GF-D8 (cell line): ENCODE measurements at regions not wholly inside any gene's neighbourhood (a gene's known extent, or its start where the extent isn't known, plus 50 kb on each side); places are given as distances from the start of the nearest gene placed in this dataset.

Source experiments
- DNase-seq: peaks from one replicate; lab custom pipeline; 2025; lab: John Stamatoyannopoulos, UW

DNA sequence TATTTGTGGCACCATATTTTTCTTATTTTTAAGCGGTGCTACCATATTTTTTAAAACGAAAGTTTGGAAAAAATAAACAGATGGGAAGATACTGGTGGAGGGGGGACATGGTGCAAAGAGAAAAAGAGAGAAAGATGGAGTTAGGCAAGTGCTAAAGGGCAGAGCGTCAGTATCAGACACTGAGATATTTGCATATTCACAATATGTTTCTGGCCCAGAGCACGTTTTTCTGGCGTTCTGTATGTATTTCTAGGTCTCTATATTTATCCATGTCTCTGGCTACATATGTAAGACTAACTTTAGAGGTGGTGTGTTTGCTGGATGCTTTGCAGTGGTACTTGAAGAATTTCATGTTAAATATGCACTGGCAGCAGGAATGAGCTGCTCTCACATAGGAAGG is 414.0 kb downstream of the TLE4 start:
- DNase-seq, result no peak

DNA sequence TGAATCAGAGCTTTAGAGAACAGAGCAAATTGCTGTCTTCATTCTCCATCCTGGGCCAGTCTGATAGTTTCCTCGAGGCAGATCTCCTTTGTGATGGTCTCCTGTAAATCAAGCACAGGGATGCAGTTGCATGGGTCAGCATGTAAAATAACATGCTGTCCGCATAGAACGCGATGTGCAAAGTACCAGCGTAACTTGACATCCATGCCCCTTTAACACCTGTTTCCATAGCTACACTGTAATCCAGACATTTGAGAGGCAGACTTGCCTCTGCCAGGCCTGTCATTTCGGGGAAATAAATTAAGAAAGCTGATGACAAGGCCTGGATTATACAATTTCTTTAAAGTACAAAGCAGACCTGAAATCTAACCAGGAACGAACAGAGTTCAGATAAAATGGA is 413.5 kb downstream of the TLE4 start:
- DNase-seq, result no peak

DNA sequence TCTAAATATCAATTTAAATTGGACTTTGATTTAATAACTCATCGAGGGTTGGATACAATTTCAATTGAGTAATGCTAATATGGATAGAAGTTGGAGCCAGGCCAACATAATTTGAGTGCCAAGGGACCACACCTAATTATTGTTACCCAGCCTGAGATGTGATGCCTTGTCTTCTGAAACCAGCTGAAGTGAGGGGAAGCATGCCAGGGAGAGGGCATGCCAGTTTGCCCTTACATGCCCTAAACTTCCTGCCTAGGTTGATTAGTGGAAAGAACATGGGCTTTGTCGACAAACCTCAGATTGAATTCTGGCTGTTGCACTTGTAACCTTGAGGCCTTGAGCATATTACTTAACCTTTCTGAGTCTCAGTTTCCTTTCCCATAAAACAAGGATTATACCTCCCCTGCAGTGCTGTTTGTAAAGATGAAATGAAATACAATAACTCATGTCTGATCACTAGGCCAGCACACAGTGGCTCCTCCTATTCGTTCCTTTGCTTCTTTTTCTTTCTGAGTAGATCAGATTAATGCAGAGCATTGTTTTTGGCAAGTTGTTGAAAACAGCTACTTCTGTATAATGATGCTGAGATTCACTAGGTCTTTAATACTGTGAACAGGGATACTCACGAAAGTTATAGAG is 412.8 kb downstream of the TLE4 start:
- no peak for DNase-seq

DNA sequence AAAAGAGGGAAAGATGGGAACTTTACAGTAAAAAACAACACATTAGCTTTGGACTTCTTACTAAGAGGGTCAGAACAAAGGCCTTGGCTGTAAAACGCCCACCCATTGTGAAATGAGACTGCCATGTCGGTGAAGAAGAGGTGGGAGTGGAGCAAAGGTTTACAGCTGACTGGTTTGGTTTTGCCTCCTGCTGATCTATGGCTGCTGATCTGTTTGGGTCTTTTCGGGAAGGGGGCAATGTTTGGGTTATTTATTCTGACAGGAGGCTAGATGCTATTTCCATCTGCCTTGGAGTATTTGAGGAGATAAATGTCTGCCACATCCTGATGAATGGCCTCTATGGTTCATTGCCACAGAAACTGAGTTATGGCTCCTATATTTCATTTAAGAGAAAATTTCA is 408.7 kb downstream of the TLE4 start:
- DNase-seq, result no peak

DNA sequence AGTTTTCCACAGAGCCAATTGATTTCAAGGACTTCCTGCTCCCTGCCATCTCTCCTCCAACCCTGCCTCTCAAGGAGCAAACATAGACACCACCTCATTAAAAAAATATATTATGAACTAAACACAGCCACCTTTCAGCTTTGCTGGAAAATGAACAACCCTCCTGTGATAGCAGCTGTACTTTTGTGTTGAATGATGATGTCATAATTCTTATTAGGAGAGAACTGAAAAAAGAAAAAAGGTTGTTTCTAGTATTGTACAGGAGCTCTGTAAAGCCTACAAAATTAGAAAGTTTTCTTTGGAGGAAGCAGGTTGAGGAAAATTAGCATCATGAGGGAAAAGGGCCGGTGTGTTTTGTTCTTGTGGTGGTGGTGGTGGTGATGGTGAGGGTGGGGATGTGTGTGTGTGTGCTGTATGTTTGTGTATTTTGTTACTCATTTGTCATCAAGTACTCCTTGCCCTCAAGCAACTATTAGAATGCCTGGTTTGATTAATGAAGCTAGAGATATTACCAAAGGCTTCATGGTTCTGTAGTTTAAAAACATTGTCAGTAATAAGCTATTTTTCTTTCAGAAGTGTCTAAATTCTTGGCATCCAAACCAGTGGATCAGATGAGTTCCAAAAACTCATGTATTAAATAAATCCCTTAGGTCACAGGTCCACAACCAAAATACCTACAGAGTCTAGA is 405.9 kb downstream of the TLE4 start:
- DNase-seq, result no peak

DNA sequence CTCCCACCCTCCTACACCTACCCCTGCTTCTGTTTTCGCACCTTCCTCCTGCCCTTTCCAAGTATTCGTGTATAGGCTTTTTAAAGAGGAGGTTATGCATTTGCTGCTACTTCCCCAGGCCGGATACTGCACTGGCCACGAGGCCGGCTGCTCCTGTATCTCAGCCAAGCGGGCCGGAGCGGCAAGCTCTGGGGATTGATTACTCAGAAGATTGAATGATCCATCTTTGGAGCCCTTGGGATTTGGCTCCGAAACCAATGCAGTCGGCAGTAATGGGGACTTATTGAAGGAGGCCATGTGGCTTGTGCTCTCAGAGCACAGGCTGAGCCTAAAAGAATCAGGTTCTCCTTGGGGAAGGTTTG is 405.3 kb downstream of the TLE4 start:
- DNase-seq, result no peak

DNA sequence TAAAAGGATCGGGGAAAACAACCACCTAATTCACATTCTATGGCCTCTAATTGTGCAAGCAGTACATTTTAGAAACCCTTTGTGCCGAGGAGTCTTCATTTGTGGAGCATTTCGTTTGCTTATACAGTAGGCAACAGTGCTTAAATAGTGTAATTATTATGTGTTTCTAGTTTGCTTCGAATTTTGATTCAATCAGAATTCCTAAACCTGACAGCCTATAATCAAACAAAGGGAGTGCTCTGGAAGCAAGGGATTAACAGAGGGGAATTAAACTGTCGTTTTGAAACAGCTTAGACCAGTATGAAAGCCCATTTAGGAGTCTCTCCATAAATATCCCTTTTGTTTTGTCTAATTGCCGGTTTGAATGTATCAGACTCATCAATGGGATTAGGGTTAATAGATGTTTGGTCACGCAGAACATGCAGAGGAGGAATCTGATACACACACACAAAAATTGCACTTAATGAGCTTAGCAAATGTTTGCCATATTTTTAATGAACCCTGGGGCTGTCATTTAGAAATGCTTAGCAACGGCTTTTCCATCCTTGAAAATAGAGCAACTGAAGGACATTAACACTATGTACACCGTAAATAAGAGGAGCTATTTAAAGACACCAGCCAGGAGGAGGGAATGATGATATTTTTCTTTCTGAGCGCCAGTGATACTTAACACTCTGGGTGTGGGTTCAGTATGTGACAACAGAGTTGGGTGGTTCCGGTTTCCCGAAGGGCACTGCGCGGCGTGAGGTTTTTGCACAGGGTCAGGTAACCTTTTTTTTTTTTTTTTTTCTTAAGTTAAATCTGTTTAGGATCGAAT is 404.7 kb downstream of the TLE4 start:
- DNase-seq, result no peak

DNA sequence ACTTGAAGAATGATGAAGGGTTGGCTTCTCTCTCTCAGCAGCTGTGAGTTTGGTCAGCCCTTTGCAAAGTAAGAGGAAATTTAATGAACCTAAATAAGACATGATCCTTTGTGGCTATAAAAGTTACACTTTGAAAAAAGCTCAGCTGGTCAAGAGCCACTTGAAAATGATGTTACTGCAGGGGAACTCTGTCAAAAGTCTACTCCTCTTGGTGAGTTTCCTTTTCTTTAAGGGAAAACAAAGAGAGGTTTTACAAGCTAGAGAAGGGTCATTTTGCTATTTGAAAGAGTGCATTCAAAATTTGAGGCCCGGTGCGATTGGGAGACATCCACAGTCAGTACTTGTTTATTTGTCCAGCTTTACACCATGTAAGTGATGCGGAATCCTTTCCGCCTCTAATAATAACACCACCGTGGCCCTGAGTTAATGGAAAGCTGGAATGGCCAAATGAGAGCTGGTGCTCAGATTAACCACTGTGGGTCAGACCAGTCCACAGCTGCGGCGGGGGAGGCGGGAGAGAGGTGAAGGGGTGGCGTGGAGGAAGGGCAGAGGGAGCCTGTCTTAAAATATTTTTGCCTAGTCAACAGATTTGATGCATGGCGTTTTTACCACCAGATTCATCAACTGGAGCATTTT is 404.0 kb downstream of the TLE4 start:
- DNase-seq, result no peak

DNA sequence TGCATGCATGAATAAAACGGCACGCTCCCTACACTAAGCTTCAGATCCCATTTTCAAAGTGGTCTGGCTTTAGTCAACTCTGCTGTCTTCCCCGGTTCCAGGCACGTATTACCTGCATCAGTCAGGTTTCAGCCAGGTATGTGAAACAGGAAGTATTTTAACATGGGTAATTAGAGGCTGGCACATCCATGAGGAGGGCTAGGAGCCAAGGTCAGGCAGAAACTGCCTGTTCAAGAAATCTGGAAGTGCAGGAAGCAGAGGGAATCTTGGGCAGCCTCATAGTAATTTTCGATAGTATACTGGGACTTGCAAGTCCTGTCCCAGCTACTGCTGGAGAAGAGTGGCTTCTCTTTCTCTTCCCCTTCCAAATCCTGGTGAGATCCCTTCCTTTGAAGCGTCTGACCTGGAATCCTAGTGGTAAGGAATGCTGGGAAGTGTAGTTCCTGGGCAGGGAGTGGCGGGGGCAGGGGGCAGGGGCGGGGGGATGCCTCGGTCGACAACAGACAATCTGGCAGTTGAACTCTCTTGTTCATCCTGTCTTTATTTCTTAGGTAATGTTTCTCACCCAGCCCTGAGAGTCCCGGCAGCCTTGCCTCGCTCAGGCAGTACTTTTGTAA is 403.1 kb downstream of the TLE4 start:
- DNase-seq, result no peak

DNA sequence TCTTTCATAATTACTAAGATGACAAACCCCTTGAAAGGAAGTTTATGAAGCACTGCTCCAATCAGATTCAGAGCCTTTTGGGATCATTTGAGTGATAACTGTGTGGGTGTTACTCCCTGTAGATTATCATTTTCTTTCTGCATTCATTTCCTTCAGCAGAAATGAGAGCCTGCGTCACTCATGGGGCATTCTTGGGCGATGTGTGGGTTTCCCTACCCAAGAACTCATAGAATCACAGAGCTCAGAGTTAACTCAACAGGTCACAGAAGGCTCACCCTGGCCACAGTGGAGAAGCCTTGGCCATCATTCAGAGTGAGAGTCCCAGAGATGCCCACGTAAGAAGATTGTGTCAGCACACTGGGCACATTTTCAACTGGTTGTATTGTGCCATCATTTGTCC is 401.9 kb downstream of the TLE4 start:
- no peak for DNase-seq

DNA sequence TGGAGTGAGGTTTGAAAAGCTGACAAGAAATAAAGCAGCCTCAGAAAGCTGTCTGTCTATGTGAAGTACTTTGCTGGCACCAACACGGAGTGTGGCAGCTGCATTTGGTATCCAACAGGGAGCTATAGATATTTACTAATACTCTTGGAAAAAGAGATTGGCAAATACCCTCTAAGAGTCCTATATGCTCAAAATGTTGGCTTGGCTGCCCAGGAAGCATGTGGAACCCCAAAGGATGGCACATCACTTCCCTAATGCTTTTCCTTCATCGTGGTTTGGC is 398.3 kb downstream of the TLE4 start:
- no peak for DNase-seq

DNA sequence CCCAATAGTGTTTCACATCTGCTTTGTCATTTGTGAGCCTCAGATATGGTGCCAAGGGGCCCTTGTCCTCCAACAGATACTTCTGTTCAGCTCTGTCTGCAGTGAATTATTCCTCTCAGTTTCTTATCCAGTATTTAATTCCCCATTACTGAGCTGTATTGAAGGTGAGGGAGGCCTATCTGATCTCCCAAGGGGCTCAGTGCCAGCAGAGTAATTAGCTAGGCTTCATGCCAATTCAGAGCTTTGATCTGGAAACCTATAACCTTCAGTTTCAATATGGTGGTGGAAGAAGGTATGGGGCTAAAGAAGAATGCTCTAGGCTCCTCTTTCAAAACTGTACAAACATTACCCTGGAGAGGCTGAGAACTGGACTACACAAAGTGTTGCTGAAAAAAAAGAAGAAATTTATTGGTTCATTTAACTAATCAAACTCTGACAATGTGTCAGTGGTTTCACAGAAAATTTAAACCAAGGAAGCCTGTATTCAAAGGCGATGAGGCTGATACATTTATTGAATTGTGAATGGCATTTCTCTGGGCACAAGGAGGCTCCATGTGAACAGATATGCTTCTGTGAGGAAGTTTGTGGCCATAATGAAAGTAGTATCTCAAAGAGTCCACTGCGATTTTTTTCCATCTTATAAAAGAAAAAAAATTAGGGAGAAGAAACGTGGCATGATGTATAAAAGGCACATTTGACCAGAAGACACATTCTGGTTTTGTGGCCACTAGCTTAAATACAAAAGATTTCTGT is 397.8 kb downstream of the TLE4 start:
- no peak for DNase-seq

DNA sequence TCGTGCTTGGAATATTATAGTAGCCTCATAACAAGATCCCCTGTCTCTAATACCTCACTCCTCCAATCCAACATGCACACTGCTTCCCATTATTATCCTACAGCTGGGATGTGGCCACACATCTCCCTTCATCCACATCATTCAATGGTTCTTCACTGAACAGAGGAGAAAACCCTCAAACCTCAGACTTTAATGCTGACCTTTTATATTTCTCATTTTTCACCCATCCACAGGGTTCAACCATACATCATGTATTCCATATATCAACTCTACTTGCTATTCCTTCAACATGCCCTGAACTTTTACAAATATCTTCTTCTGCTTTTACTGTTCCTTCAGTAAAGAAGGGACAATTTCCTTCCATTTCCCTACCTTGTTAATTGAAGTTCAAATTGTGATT is 396.8 kb downstream of the TLE4 start:
- DNase-seq, result no peak

DNA sequence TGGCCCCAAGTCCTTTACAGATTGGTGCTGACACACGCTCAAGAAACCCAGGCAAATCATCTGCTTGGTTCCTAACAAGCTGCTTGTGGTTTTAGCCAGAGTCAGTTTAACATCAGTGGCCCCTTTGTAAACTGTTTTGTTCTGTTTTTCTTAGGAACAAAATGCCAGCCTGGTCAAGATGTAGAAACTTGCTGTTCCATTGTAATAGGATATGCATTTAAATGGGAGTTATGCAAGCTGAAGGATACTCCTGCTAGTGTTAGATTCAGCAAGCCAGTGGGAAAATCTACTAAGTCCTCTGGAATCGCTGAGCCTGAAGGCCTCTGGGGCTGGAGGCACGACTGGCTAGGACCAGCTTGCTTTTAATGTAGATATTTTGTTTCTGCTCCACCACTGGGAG is 391.1 kb downstream of the TLE4 start:
- DNase-seq, result no peak

DNA sequence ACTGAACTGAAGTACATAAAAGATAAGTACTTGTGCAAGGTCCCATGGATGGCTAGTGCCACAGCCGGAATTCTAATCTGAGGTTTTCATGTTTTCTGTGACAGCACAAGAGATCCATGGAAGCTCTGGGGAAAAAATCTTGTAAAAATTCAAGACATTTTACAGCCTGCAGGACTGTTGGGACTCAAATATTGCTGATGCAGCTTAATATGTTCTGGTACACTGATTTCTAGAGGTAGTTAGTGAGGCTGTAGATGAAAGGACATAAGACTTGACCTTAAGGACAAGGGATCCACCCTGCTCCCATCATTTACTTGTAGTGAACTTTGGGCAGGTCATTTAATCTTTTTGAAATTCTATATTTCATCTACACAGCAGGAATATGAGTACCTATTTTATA is 390.4 kb downstream of the TLE4 start:
- no peak for DNase-seq

DNA sequence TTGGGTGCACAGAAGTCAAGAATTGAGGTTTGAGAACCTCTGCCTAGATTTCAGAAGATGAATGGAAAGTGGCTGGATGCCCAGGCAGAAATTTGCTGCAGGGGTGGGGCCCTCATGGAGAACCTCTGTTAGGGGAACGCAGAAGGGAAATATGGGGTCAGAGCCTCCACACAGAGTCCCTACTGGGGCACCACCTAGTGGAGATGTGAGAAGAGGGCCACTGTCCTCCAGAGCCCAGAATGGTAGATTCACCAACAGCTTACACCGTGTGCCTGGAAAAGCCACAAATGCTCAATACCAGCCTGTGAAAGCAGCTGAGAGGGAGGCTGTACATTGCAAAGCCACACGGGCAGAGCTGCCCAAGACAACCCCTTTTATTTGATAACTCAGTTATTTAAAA is 383.5 kb downstream of the TLE4 start:
- DNase-seq, result no peak

DNA sequence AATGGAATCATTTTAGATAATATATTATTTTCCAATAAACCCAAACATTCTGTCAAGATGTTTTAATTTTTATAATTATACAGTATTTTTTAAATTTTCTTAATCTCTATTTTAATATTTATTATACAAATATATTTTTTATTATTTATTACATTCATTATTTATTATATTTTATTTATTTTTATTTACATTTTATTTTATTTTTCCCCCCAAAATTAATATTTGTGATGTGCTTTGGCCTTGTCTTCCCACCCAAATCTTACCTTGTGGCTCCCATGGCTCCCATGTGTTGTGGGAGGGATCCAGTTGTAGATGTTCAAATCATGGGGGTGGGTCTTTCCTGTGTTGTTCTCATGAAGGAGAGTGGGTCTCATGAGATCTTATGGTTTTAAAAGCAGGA is 382.1 kb downstream of the TLE4 start:
- DNase-seq, result no peak

DNA sequence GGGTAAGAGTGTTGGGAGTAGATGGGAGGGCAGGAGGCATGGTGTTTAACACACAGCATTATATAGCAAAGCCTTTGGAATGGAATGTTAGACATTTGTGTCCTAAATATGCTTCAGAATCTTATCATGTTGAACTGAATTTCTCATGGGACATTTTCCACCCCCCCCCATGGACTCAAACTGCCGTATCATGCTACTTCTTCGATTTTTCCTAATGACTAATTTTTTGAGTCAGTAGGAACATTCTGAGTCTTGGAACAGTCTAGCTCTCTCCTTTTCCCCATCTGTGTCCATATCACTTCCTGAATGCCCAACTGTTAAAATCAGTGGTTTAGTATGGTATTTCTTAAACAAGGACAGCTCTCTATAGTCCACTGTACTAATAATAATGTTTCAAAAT is 380.6 kb downstream of the TLE4 start:
- DNase-seq, result no peak

DNA sequence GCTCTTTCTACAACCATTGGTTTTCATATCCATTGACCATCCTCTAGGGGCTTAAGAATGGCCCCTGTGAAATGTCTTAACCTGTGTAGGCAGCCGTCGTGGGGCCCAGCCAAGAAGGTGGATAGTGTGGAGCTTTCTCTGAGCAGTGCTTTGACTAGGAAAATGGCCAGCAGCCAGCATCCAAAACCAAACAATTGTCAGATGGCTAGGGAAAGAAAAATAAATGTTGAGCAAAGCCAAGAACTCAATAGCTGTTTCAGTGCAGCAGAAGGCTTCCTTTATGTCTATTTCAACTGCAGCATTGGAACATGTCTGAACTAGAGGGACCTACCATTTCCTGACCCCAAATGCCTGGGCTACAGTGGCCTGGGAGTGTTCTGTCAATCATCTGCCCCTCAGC is 374.9 kb downstream of the TLE4 start:
- no peak for DNase-seq

DNA sequence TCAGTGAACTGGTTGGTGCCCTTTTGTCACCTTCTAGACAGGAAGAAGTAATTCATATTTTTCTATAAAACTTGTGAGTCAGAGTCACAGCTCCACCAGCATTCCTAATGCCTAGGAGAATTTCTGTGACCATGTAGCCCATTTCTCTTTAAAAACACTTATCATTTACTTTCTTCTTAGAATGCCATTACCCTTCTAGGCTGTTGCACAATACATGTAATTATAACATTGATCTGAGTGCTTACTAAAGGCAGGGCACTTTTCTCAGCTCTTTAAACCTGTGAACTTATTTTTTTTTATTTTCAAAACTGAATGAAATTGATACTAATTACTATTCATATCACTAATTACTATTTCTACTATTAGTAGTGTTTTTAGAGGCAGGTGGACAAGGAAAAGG is 373.7 kb downstream of the TLE4 start:
- no peak for DNase-seq

DNA sequence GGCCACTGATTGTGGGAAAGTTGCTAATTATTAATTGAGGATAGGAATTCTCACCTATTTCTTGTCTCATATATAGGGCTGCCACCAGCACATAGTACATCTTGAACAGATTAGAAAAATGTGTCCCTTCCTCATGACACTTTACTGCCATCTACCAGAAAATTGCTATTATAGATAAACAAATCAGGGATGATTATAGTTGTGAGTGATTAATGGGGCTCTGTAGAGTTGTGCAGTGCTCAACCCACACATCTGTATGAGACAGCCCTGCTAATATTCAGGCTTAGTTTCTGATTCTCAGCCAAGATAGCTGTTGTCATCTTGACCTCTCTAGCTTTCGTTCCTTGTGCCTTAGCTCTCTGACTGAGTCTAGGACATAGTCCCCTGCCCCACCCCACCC is 373.3 kb downstream of the TLE4 start:
- no peak for DNase-seq

DNA sequence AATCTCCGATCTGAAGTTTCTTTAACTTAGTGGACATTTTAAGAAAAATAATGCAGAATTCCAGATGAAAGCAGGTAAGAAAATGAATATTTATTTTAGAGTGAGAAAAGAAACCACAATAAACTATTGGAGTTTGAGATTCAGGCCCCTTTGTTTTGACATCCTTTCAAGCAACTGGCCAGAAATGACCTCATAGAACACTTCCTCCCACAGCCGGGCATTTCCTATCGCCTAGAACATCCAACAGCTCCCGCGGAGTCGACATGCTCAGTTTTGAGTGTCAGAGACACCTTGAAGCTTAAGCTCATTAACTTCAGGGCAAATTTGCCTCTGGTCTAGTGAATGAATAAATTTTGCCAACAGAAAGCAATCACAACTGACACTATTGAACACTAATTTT is 369.2 kb downstream of the TLE4 start:
- DNase-seq, result no peak
